Karpas-422 (cell line): ENCODE measurements at regions not wholly inside any gene's neighbourhood (a gene's known extent, or its start where the extent isn't known, plus 50 kb on each side); places are given as distances from the start of the nearest gene placed in this dataset.

Source experiments
- DNase-seq: peaks from one replicate; pipeline ENCODE4 v3.0.0-alpha.2; 2015
- H2AFZ ChIP-seq: fragments of 200-600 bp; sonication (generic); 2 replicates; pipeline ENCODE4 v1.6.1; 2014; ENCODE audit warnings: antibody characterized with exemption, low read length, mixed read lengths
- H3K27ac ChIP-seq: fragments of 200-600 bp; sonication (generic); 2 replicates; pipeline ENCODE4 v1.5.1; 2014; ENCODE audit warnings: mild to moderate bottlenecking, low read length, moderate library complexity
- H3K27me3 ChIP-seq: fragments of 200-600 bp; sonication (generic); 2 replicates; pipeline ENCODE4 v1.6.1; 2014; ENCODE audit warnings: low read length, mixed read lengths
- H3K36me3 ChIP-seq: fragments of 200-600 bp; sonication (generic); 2 replicates; pipeline ENCODE4 v1.6.1; 2014; ENCODE audit warnings: low read length, mixed read lengths; ENCODE audit not compliant: insufficient read depth
- H3K4me1 ChIP-seq: fragments of 200-600 bp; sonication (generic); 2 replicates; pipeline ENCODE4 v1.6.1; 2014; ENCODE audit warnings: mild to moderate bottlenecking, low read length, mixed read lengths
- H3K4me2 ChIP-seq: fragments of 200-600 bp; sonication (generic); 2 replicates; pipeline ENCODE4 v1.6.1; 2014; ENCODE audit warnings: low read length, low read depth, mild to moderate bottlenecking; ENCODE audit not compliant: poor library complexity, severe bottlenecking
- H3K4me3 ChIP-seq: fragments of 200-600 bp; sonication (generic); 2 replicates; pipeline ENCODE4 v1.5.1; 2014; ENCODE audit warnings: mild to moderate bottlenecking, antibody characterized with exemption, low read length, mixed read lengths
- H3K79me2 ChIP-seq: fragments of 200-600 bp; sonication (generic); 2 replicates; pipeline ENCODE4 v1.6.1; 2014; ENCODE audit warnings: mild to moderate bottlenecking, low read length, mixed read lengths
- H3K9ac ChIP-seq: fragments of 200-600 bp; sonication (generic); 2 replicates; pipeline ENCODE4 v1.6.0; 2014; ENCODE audit warnings: low read length
- H3K9me2 ChIP-seq: fragments of 200-600 bp; sonication (generic), shearing (Covaris generic); replicated peaks from 2 replicates; pipeline ENCODE4 v1.6.0; 2014; ENCODE audit warnings: mild to moderate bottlenecking, low read length, moderate library complexity; ENCODE audit not compliant: insufficient read depth
- H3K9me3 ChIP-seq: fragments of 300-700, 200-600 bp; sonication (generic); 2 replicates; pipeline ENCODE4 v1.6.1; 2014; ENCODE audit warnings: low read length, mixed read lengths
- H4K20me1 ChIP-seq: fragments of 200-600 bp; sonication (generic); 2 replicates; pipeline ENCODE4 v1.6.1; 2014; ENCODE audit warnings: mild to moderate bottlenecking, antibody characterized with exemption, low read length, low read depth; ENCODE audit not compliant: insufficient read depth

DNA sequence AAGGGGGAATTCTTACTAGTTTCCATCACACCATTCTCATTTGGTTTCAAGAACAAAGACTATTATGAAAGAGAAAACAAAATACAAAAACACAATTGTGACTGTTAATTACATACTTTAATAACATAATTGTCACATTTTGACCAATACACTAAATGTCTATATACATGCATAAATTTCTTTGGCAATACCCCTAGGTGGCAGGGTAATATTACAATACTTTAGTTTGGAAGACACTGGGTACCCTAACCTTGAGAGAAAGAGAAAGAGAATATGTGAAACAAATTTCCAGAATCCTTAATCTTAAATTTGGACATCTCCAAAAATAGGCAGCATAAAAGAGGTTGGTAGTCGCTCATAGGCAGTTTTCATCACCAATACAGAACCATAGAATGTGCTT lies 619.6 kb upstream of the ADAMTS16 start:
- Histone ChIP-seq H4K20me1 (no peaks in the 10 kb centered on the region), H3K9ac (no peak overlapping the region), H3K27me3 (no peaks in the 10 kb centered on the region), H2AFZ (no peak overlapping the region), H3K9me3 (peaks cover 3% of the 10 kb centered on the region; the same call in 1 of the 2 replicates), H3K9me2 (no peaks in the 10 kb centered on the region), H3K4me2 (no peak overlapping the region), H3K36me3 (no peaks in the 10 kb centered on the region), H3K4me3 (no peak overlapping the region), H3K27ac (no peak overlapping the region), H3K79me2 (no peaks in the 10 kb centered on the region), H3K4me1 (no peaks in the 10 kb centered on the region)
- DNase-seq, result no peak

DNA sequence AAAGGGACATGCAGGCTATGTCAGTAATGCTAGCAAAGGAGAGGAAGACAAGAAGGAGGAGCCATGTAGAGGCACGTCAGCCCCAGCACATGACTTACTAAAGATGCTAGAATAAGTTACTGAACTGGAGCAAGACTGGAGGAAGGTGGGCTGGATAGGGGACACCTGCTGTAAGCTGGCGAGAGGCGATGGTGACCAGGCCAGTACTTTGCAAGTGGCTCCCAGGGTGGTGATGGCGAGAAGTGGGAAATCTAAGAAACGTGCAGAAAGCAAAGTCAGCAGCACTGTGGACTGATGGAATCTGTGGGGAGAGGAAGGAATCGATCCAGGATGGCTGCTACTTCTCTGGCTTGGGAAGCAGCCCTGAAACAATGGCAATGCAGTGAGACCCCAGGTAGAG lies 617.1 kb upstream of the ADAMTS16 start:
- Histone ChIP-seq H3K4me1 (no peaks in the 10 kb centered on the region), H3K79me2 (no peaks in the 10 kb centered on the region), H3K9me3 (peaks cover 3% of the 10 kb centered on the region; the same call in 1 of the 2 replicates), H3K4me2 (no peak overlapping the region), H4K20me1 (no peaks in the 10 kb centered on the region), H3K4me3 (no peak overlapping the region), H3K9ac (no peak overlapping the region), H3K27me3 (no peaks in the 10 kb centered on the region), H3K27ac (no peak overlapping the region), H2AFZ (no peak overlapping the region), H3K36me3 (no peaks in the 10 kb centered on the region), H3K9me2 (no peaks in the 10 kb centered on the region)
- DNase-seq, result no peak

DNA sequence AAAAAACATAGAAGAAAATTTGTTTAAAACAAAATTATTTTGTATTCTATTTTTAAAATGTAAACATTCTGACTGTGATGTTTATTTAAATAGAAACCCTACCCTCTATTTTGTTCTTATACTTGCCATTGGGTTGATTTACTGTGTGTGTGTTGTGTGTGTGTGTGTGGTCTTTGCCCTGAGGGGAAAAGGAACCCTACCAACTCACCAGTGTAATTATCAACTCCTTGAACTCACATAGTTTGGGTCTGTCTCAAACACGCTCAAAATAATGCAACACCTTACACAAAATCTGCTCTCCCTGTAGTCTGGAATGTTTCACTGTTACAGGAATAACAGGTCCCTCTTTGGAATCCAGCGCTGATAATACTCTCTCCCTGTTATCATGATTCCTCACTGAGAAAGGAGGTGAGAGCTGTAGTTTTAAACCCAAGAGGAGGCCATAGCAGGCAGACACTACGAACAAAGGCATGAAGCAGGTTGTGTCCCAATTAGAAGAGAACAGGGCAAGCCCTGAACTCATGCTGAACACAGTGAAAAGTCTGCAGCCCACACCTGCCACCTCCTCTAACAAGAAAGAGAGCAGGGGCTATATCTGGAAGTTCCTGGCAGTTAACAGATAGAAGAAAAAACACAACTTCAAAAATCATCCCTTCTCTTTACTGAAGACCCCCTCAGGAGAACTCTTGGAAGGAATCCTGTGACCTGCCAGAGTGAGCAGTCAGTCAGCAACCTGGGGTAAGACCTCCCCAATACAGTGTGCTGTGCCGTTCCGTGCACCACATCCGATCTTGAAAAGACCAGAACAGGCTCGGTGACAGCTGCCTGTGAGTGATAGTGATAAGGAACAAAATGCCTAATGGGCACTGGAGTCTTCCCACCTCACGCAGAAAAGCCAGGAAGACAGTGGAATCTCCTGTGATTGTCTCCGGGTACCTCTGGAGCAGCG lies 608.1 kb upstream of the ADAMTS16 start:
- Histone ChIP-seq H3K36me3 (no peaks in the 10 kb centered on the region), H3K27me3 (no peaks in the 10 kb centered on the region), H3K4me1 (no peaks in the 10 kb centered on the region), H3K9ac (no peak overlapping the region), H3K4me3 (no peak overlapping the region), H3K9me3 (peaks cover 25% of the 10 kb centered on the region), H3K4me2 (no peak overlapping the region), H2AFZ (no peak overlapping the region), H3K9me2 (no peaks in the 10 kb centered on the region), H3K79me2 (no peaks in the 10 kb centered on the region), H3K27ac (no peak overlapping the region), H4K20me1 (no peaks in the 10 kb centered on the region)
- DNase-seq, result no peak

DNA sequence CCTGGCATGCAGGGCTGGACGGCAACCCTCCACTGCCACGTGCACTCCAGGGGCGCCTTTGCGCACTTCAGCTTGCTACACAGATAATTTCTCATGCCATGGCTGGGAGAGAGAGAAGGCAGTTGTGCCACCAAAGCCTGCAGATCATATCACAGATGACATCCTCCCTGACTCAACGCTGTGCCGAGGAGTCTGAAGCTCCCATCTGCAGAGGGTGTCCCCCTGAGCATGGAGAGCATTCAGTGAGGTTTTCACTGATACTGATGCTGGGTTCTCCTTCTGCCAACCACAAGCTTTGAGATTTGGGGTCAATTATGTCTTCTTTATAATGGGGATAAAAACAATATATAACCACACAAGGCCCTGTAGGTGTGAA lies 607.4 kb upstream of the ADAMTS16 start:
- H3K4me2 ChIP-seq, result no peak overlapping the region
- no peaks in the 10 kb centered on the region for H3K27me3 ChIP-seq
- DNase-seq, result no peak
- no peak overlapping the region for H3K9ac ChIP-seq
- no peak overlapping the region for H3K27ac ChIP-seq
- no peaks in the 10 kb centered on the region for H3K9me2 ChIP-seq
- H3K4me1 ChIP-seq, result no peaks in the 10 kb centered on the region
- H2AFZ ChIP-seq, result no peak overlapping the region
- no peak overlapping the region for H3K4me3 ChIP-seq
- H4K20me1 ChIP-seq, result no peaks in the 10 kb centered on the region
- no peaks in the 10 kb centered on the region for H3K79me2 ChIP-seq
- peaks cover 25% of the 10 kb centered on the region for H3K9me3 ChIP-seq
- no peaks in the 10 kb centered on the region for H3K36me3 ChIP-seq

DNA sequence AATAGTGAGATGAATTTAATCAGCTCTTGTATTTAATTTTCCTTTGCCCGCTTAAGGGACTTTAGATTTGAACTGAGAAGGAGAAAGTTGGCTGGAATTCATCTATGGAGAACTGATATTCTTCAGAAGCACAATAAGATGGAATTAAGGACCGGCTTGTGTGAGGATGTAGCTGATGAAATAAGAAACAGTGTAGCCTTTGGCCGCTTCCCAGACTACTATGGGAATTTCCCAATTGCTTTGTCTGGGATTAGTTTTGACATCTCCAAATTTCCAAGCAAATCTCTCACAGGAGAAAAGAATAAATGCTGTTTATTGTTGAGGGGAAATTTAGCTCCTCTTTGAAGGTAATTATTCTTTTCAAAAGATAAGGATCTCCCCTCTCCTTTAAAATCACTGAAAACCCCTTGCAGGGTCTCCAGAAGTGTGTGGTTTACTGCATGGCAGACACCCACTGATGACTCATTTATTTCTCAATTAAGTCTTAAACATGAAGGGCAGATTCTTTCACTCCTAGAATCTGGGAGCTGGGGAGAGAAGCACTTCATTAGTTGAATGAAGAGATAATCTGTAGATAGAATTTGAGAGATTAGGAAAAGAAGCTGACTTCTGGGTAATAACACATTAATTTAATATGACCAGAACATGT lies 606.5 kb upstream of the ADAMTS16 start:
- H3K9ac ChIP-seq, result no peak overlapping the region
- no peaks in the 10 kb centered on the region for H3K36me3 ChIP-seq
- H3K27ac ChIP-seq, result no peak overlapping the region
- H3K9me3 ChIP-seq, result peaks cover 25% of the 10 kb centered on the region
- DNase-seq, result no peak
- no peak overlapping the region for H3K4me2 ChIP-seq
- no peaks in the 10 kb centered on the region for H3K27me3 ChIP-seq
- no peaks in the 10 kb centered on the region for H3K4me1 ChIP-seq
- no peaks in the 10 kb centered on the region for H4K20me1 ChIP-seq
- no peaks in the 10 kb centered on the region for H3K9me2 ChIP-seq
- H3K79me2 ChIP-seq, result no peaks in the 10 kb centered on the region
- no peak overlapping the region for H2AFZ ChIP-seq
- H3K4me3 ChIP-seq, result no peak overlapping the region

DNA sequence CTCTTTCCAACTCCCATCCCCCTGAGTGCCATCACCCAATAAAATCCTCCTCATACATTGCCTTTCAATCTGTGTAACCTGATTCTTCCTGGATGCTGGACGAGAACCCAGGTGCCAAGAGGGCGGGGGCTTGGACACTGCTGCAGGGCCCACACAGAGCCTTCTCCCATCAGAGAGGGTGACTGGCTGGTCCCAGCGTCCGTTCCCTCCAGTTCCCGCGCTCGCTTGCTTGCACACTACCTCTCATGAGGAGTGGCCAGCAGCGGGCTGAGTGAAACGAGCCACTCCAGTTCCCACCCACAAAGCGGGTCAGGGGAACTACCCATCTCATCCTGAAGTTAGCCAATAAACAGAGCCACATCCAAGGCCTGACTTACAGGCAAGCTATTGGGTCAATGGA lies 602.6 kb upstream of the ADAMTS16 start:
- Histone ChIP-seq H3K9ac (no peak overlapping the region), H3K4me2 (no peak overlapping the region), H3K4me3 (no peak overlapping the region), H3K79me2 (no peaks in the 10 kb centered on the region), H3K9me2 (no peaks in the 10 kb centered on the region), H3K9me3 (peaks cover 21% of the 10 kb centered on the region), H3K27ac (no peak overlapping the region), H2AFZ (no peak overlapping the region), H4K20me1 (no peaks in the 10 kb centered on the region), H3K4me1 (no peaks in the 10 kb centered on the region), H3K27me3 (no peaks in the 10 kb centered on the region), H3K36me3 (no peaks in the 10 kb centered on the region)
- no peak for DNase-seq

DNA sequence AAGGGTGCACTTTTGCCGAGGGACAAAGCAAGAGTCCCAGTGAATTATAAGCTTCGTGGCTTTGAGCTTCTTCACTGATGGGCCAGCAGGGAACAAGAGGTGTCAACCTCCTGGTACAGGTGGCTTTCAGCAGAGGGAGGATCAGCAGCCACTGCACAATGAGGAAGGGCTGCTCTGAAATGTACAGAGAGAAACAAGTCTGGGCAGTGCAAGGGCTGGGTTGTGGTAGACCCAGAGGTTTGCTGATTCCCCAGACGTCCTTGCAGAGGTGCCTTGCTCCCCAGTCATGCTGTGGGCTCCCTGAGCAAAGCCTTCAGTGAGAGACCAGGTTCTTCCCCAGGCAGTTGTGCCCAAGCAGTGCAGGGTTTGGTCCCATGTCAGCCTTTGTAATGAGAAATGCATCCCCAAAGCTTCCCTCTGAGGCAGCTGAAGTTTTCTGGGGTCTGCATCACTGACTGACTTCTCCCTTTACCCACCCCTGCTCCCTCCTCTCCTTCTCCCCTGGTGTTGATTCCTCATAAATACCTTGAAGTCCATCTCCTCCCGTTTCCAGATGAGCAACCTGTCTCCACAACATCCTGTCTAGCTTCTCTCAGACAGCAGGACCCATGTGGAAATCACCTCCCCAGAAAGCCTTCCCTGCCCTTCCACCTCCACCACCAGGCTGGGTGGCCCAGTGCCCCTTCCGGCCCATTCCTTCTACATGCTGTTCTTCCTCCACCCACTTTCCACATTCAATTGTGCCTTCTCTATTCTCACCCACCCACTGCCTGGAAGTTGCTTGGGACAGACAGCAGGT lies 599.6 kb upstream of the ADAMTS16 start:
- Histone ChIP-seq H3K9me2 (no peaks in the 10 kb centered on the region), H3K79me2 (no peaks in the 10 kb centered on the region), H3K4me3 (no peak overlapping the region), H3K27me3 (no peaks in the 10 kb centered on the region), H3K4me2 (no peak overlapping the region), H3K36me3 (no peaks in the 10 kb centered on the region), H3K9me3 (peaks cover 9% of the 10 kb centered on the region), H3K4me1 (no peaks in the 10 kb centered on the region), H3K27ac (no peak overlapping the region), H4K20me1 (no peaks in the 10 kb centered on the region), H2AFZ (no peak overlapping the region), H3K9ac (no peak overlapping the region)
- no peak for DNase-seq

DNA sequence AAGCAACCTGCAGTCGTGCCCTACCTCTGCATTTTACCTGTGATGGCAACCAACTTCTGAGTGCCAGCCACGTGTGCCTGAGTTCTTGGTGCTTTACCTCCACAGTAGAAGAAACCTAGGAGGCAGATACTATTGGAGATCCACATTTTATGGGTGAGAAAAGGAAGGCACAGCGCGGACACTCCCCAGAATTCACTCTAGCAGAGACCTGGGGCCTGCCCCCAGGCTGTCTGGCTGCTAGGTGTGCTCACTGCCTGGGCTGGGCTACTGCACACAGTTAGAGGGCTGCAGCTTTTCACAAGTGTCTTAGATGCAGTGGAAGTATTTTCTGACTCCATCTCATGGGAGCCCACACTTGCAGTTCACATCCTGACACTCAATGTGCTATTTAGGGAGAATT lies 598.8 kb upstream of the ADAMTS16 start:
- no peaks in the 10 kb centered on the region for H3K36me3 ChIP-seq
- peaks cover 4% of the 10 kb centered on the region for H3K9me3 ChIP-seq
- H3K27ac ChIP-seq, result no peak overlapping the region
- no peaks in the 10 kb centered on the region for H4K20me1 ChIP-seq
- DNase-seq, result no peak
- no peaks in the 10 kb centered on the region for H3K79me2 ChIP-seq
- H3K4me3 ChIP-seq, result no peak overlapping the region
- H3K4me1 ChIP-seq, result no peaks in the 10 kb centered on the region
- H3K4me2 ChIP-seq, result no peak overlapping the region
- no peak overlapping the region for H3K9ac ChIP-seq
- H3K27me3 ChIP-seq, result no peaks in the 10 kb centered on the region
- no peak overlapping the region for H2AFZ ChIP-seq
- H3K9me2 ChIP-seq, result no peaks in the 10 kb centered on the region
